A549 (cell line): ENCODE measurements at regions not wholly inside any gene's neighbourhood (a gene's known extent, or its start where the extent isn't known, plus 50 kb on each side); places are given as distances from the start of the nearest gene placed in this dataset.
"Not testable (repeated sequence)": the region's sequence is repeated elsewhere in the genome, so short reads cannot be mapped to it uniquely, and the experiment has no call there.

Source experiments
- ATAC-seq, 2 experiments: fragments of 200-7000 bp in 1 of 2; fragments of >200 bp in 1 of 2; cut with Nextera tagmentation in 1 of 2; cut with Tn5 transposase in 1 of 2; 3 replicates each; pipeline versions ENCODE4 v1.8.0 to v1.9.1; 2018 to 2020; ENCODE audit warnings: mild to moderate bottlenecking in 1 of 2, moderate library complexity in 1 of 2
- CTCF ChIA-PET: fragments of 300-600 bp; sonication (Branson Sonifier 250); formaldehyde crosslinking; extraction: SDS; loops from one replicate; lab custom pipeline; 2021; ENCODE audit warnings: antibody characterized with exemption, inconsistent platforms; lab: Yijun Ruan, JAX
- POLR2A ChIA-PET: fragments of 350-600 bp; formaldehyde crosslinking; extraction: SDS; loops from one replicate; lab custom pipeline; 2021; ENCODE audit warnings: antibody characterized with exemption, inconsistent platforms; lab: Yijun Ruan, JAX
- DNase-seq, 2 experiments: peaks; one replicate each; pipeline versions ENCODE4 v3.0.0 to v3.0.0-alpha.2; 2011 to 2016; ENCODE audit warnings: low read depth in 1 of 2, low spot score in 1 of 2
- FAIRE-seq: peaks from 2 replicates; lab custom pipeline; 2011; peaks lifted over from hg19 to GRCh38; lab: Jason Lieb, UNC
- H3K27ac ChIP-seq, 2 experiments: fragments of >200 bp; sonication (Bioruptor Twin); formaldehyde crosslinking; 3 replicates each; pipeline ENCODE4 v1.5.1; 2016 to 2017
- H3K4me1 ChIP-seq: fragments of >200 bp; sonication (Bioruptor Twin); formaldehyde crosslinking; 3 replicates; pipeline ENCODE4 v1.6.1; 2016
- H3K4me2 ChIP-seq: fragments of >200 bp; sonication (Bioruptor Twin); formaldehyde crosslinking; 3 replicates; pipeline ENCODE4 v1.6.1; 2016
- H3K4me3 ChIP-seq: fragments of >200 bp; sonication (Bioruptor Twin); formaldehyde crosslinking; 3 replicates; pipeline ENCODE4 v1.5.1; 2016
- H3K9me3 ChIP-seq: fragments of >200 bp; sonication (Bioruptor Twin); formaldehyde crosslinking; 3 replicates; pipeline ENCODE4 v1.6.1; 2016
- CEBPB ChIP-seq, 2 experiments: fragments of >200 bp in 1 of 2; sonication (Bioruptor Twin) in 1 of 2; formaldehyde crosslinking in 1 of 2; IDR thresholded peaks; 2 replicates each; pipeline ENCODE4 v1.6.1; 2012 to 2016
- CHD2 ChIP-seq: fragments of 150-350 bp; IDR thresholded peaks from 2 replicates; pipeline ENCODE4 v1.6.1; 2014; ENCODE audit warnings: low read length; ENCODE audit not compliant: partially characterized antibody
- CHD4 ChIP-seq: fragments of 200-600 bp; sonication (generic); IDR thresholded peaks from 2 replicates; pipeline ENCODE4 v1.6.1; 2016; ENCODE audit warnings: antibody characterized with exemption, mild to moderate bottlenecking, borderline replicate concordance
- CTCF ChIP-seq: fragments of >200 bp; sonication (Bioruptor Twin); formaldehyde crosslinking; IDR thresholded peaks from 3 replicates; pipeline ENCODE4 v1.5.1; 2016
- EHF ChIP-seq: fragments of 250-450 bp; sonication (Bioruptor Pico); IDR thresholded peaks from 2 replicates; pipeline ENCODE4 v1.5.0; 2020; ENCODE audit warnings: mild to moderate bottlenecking
- FOSL2 ChIP-seq, 2 experiments: fragments of 450-650 bp in 1 of 2; fragments of >200 bp in 1 of 2; sonication (Bioruptor Twin) in 1 of 2; formaldehyde crosslinking; IDR thresholded peaks; 2 replicates each; pipeline versions ENCODE4 v1.5.0 to v1.6.1; 2016 to 2020; ENCODE audit warnings: mild to moderate bottlenecking in 1 of 2, moderate library complexity in 1 of 2
- FOXS1 ChIP-seq: fragments of 250-450 bp; sonication (Bioruptor Pico); IDR thresholded peaks from 2 replicates; pipeline ENCODE4 v1.5.0; 2020; ENCODE audit warnings: mild to moderate bottlenecking, moderate library complexity
- HDAC2 ChIP-seq: fragments of 200-600 bp; sonication (generic); IDR thresholded peaks from 2 replicates; pipeline ENCODE4 v1.6.1; 2016
- HEYL ChIP-seq: fragments of 250-450 bp; sonication (Bioruptor Pico); IDR thresholded peaks from 2 replicates; pipeline ENCODE4 v1.8.0; 2021; ENCODE audit warnings: mild to moderate bottlenecking, moderate library complexity
- HOXA7 ChIP-seq: fragments of 250-450 bp; sonication (Bioruptor Pico); IDR thresholded peaks from 2 replicates; pipeline ENCODE4 v1.5.0; 2020; ENCODE audit warnings: mild to moderate bottlenecking, moderate library complexity
- JUNB ChIP-seq: fragments of >200 bp; sonication (Bioruptor Twin); formaldehyde crosslinking; IDR thresholded peaks from 2 replicates; pipeline ENCODE4 v1.6.1; 2016
- MAFK ChIP-seq: fragments of 450-650 bp; IDR thresholded peaks from 2 replicates; pipeline ENCODE4 v1.6.1; 2014; ENCODE audit not compliant: partially characterized antibody
- MAZ ChIP-seq: fragments of 150-350 bp; IDR thresholded peaks from 2 replicates; pipeline ENCODE4 v1.6.1; 2014; ENCODE audit warnings: antibody characterized with exemption, low read depth, low read length, borderline replicate concordance
- NFE2L2 ChIP-seq: fragments of 150-350 bp; conservative IDR thresholded peaks from 2 replicates; pipeline ENCODE4 v1.6.1; 2014; ENCODE audit warnings: low read length
- POLR2A ChIP-seq: IDR thresholded peaks from 2 replicates; pipeline ENCODE4 v1.6.1; 2012; ENCODE audit warnings: mild to moderate bottlenecking, low read length
- RARB ChIP-seq: fragments of 250-450 bp; sonication (Bioruptor Pico); IDR thresholded peaks from 2 replicates; pipeline ENCODE4 v1.8.0; 2021; ENCODE audit warnings: mild to moderate bottlenecking, moderate library complexity
- ZSCAN20 ChIP-seq: fragments of 250-450 bp; sonication (Bioruptor Pico); IDR thresholded peaks from 2 replicates; pipeline ENCODE4 v1.8.0; 2022; ENCODE audit warnings: mild to moderate bottlenecking, moderate library complexity
- WGBS: methylation state at CpG from one replicate; pipeline ENCODE4 v1.1.6; 2017; ENCODE audit errors: missing lambda C conversion rate; 5-methylcytosine and 5-hydroxymethylcytosine counted together
- TF ChIP-seq, protein P1 (sequence below): fragments of >200 bp; sonication (Bioruptor Twin); formaldehyde crosslinking; IDR thresholded peaks from 2 replicates; pipeline ENCODE4 v1.6.1; 2016
- TF ChIP-seq, protein P2 (sequence below): fragments of 250-450 bp; sonication (Bioruptor Pico); IDR thresholded peaks from 2 replicates; pipeline ENCODE4 v1.5.0; 2020; ENCODE audit warnings: low read depth, mild to moderate bottlenecking, moderate library complexity

- ChIA-PET POLR2A (no interaction called here), CTCF (interaction anchor here (1.2 kb wide), 1 partner anchor 39 kb away, joined by 3 read pairs; no protein-coding TSS in a partner anchor)
- TF ChIP-seq JUNB (no peak), POLR2A (no peak), CEBPB (IDR thresholded peaks at IDR 0.05) (peak; percentile 21 to 57; a peak in 2 of 4 replicates), MAZ (no peak)
- TF ChIP-seq, protein P1, sequence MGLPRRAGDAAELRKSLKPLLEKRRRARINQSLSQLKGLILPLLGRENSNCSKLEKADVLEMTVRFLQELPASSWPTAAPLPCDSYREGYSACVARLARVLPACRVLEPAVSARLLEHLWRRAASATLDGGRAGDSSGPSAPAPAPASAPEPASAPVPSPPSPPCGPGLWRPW: 0 out of 2 replicates have a peak, but pooled peaks have one; percentile 27
- no peak overlapping the region for H3K4me3 ChIP-seq
- H3K4me2 ChIP-seq: peak overlapping the region; percentile 15; the same call in 2 of the 3 replicates
- WGBS: 88% methylated on average over 3 of the region's 3 CpGs
- peak in 1 of 2 experiments; percentile 24 for DNase-seq
- H3K9me3 ChIP-seq: no peaks in the 10 kb centered on the region
- H3K27ac ChIP-seq: peak overlapping the region; percentile 14 to 40
- H3K4me1 ChIP-seq: peaks cover 18% of the 10 kb centered on the region; the same call in 2 of the 3 replicates
- no peak for ATAC-seq
- no peak for FAIRE-seq
Observed at GRCh38 chr3:177338697-177339219, 141.5 kb upstream of the TBL1XR1 start.

- H3K9me3 ChIP-seq, FAIRE-seq, DNase-seq, ATAC-seq, POLR2A ChIA-PET, H3K4me3 ChIP-seq: not testable (repeated sequence)
- 0 out of 3 replicates have a peak overlapping the region, but pooled peaks have one; percentile 15 for H3K4me2 ChIP-seq
- WGBS: 64% methylated on average over 3 of the region's 3 CpGs
- CTCF ChIA-PET: interaction anchor here (1.2 kb wide), 1 partner anchor 39 kb away, joined by 3 read pairs; no protein-coding TSS in a partner anchor
- peak overlapping the region; percentile 14 to 40 for H3K27ac ChIP-seq
- H3K4me1 ChIP-seq: peaks cover 18% of the 10 kb centered on the region; the same call in 2 of the 3 replicates
Observed at GRCh38 chr3:177339220-177339703, 142.0 kb upstream of the TBL1XR1 start.

- no peak for ATAC-seq
- 80% methylated on average over 2 of the region's 2 CpGs for WGBS
- TF ChIP-seq CHD4 (no peak), FOSL2 (IDR thresholded peaks at IDR 0.05) (no peak), FOSL2 (CRISPR knock-in tag; IDR thresholded peaks at IDR 0.05) (no peak)
- Histone ChIP-seq H3K9me3 (no peaks in the 10 kb centered on the region), H3K4me3 (no peak overlapping the region), H3K4me2 (no peak overlapping the region), H3K4me1 (peaks cover 26% of the 10 kb centered on the region), H3K27ac (peak overlapping the region in 1 of 2 experiments; percentile 54; a peak in 2 of 6 replicates)
- ChIA-PET POLR2A (no interaction called here), CTCF (no interaction called here)
- DNase-seq: no peak
- no peak for FAIRE-seq
Observed at GRCh38 chr3:177340243-177340830, 143.1 kb upstream of the TBL1XR1 start.

DNA sequence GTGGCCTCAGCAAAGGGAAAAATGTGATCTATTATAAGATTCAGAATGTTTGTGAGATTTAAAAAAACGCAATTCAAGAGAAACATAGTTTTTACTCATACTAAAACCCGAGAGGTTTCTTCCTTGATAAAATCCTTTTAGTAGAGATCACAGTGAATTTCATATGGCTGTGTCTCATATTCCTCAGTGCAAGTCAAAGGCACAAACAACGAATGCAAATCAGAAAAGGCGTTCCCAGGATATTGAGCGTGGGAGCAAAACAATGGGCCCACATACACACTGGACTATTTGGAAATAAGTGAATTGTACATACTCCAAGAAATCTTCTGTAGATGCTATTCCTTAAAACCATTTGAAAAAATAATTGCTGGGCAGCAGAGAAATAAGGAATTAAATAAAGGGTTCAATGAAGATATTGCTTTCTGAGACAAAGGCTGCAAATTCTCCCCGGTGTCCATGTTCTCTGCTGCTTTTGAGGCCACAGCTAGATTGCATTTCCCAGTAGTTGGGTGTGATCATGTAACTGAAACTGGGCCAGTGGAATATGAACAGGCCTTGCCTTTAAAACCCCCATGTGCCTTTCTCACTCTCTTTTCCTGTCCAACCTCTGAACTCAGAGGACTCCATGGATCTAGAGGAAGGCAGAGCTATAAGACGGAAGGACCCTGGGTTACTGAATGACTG lies 144.6 kb upstream of the TBL1XR1 start:
- POLR2A ChIA-PET: no interaction called here
- Histone ChIP-seq H3K9me3 (no peaks in the 10 kb centered on the region), H3K4me1 (peaks cover 40% of the 10 kb centered on the region), H3K4me3 (no peak overlapping the region), H3K27ac (peak overlapping the region in 1 of 2 experiments; percentile 52; a peak in 3 of 6 replicates)
- ATAC-seq: no peak
- 94% methylated on average over 7 of the region's 7 CpGs for WGBS
- no peak for FAIRE-seq
- TF ChIP-seq, protein P2, sequence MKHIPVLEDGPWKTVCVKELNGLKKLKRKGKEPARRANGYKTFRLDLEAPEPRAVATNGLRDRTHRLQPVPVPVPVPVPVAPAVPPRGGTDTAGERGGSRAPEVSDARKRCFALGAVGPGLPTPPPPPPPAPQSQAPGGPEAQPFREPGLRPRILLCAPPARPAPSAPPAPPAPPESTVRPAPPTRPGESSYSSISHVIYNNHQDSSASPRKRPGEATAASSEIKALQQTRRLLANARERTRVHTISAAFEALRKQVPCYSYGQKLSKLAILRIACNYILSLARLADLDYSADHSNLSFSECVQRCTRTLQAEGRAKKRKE: no peak
- no peak for TF ChIP-seq HOXA7 (CRISPR knock-in tag)
- no peak for TF ChIP-seq HDAC2
- no peak for TF ChIP-seq MAFK
- no peak for TF ChIP-seq ZSCAN20
- TF ChIP-seq, all 56 proteins: peak for 0
- no peak for DNase-seq
- no peak overlapping the region for H3K4me2 ChIP-seq
- CTCF ChIA-PET: no interaction called here

GRCh38 chr3:177343122-177343625 lies 145.9 kb upstream of the TBL1XR1 start:
- WGBS: 92% methylated on average over 3 of the region's 3 CpGs
- TF ChIP-seq HEYL (CRISPR knock-in tag): no peak
- no peak for TF ChIP-seq CTCF
- no peak for TF ChIP-seq FOXS1 (CRISPR knock-in tag)
- TF ChIP-seq RARB: no peak
- no peak for TF ChIP-seq EHF
- no peak for TF ChIP-seq CHD2
- no peak for TF ChIP-seq NFE2L2
- no peak for TF ChIP-seq ZSCAN20
- TF ChIP-seq, all 56 proteins: peak for 0
- ATAC-seq (no peak), FAIRE-seq (no peak), DNase-seq (no peak)
- ChIA-PET POLR2A (no interaction called here), CTCF (no interaction called here)
- Histone ChIP-seq H3K4me3 (no peak overlapping the region), H3K4me1 (peaks cover 43% of the 10 kb centered on the region), H3K4me2 (no peak overlapping the region), H3K9me3 (no peaks in the 10 kb centered on the region), H3K27ac (peak overlapping the region in 1 of 2 experiments; percentile 67; a peak in 3 of 6 replicates)
